GM12878 (cell line): ENCODE measurements at regions not wholly inside any gene's neighbourhood (a gene's known extent, or its start where the extent isn't known, plus 50 kb on each side); places are given as distances from the start of the nearest gene placed in this dataset.

Experiments
- CTCF ChIP-seq, 3 experiments: IDR thresholded peaks in 2 of 3; conservative IDR thresholded peaks in 1 of 3; 2 replicates each; pipeline ENCODE4 v1.5.1; 2011; ENCODE audit warnings: low read depth in 3 of 3, low read length in 3 of 3, mild to moderate bottlenecking in 3 of 3, control low read depth in 2 of 3, moderate library complexity in 2 of 3, inconsistent platforms in 1 of 3, mixed read lengths in 1 of 3; ENCODE audit not compliant: control insufficient read depth in 2 of 3, insufficient read depth in 1 of 3; ENCODE audit errors: extremely low read depth in 1 of 3
- EGR1 ChIP-seq, 2 experiments: IDR thresholded peaks; 1 replicate in 1 of 2; 2 replicates in 1 of 2; pipeline ENCODE4 v1.6.1; 2011 to 2012; ENCODE audit warnings: low read depth in 2 of 2, low read length in 2 of 2, borderline replicate concordance in 1 of 2, mild to moderate bottlenecking in 1 of 2, moderate library complexity in 1 of 2
- EZH2 ChIP-seq: IDR thresholded peaks from 2 replicates; pipeline ENCODE4 v1.6.1; 2012; ENCODE audit warnings: low read depth, mild to moderate bottlenecking, control low read depth, inconsistent platforms, low read length, borderline replicate concordance; ENCODE audit not compliant: control insufficient read depth
- NR2C2 ChIP-seq: IDR thresholded peaks from 2 replicates; pipeline ENCODE4 v1.6.1; 2011; ENCODE audit warnings: borderline replicate concordance, low read depth; ENCODE audit not compliant: control insufficient read depth, insufficient read length
- PAX8 ChIP-seq: fragments of 450-650 bp; IDR thresholded peaks from 2 replicates; pipeline ENCODE4 v1.6.1; 2017; ENCODE audit warnings: mild to moderate bottlenecking, moderate library complexity
- POLR2A ChIP-seq: IDR thresholded peaks from 2 replicates; pipeline ENCODE4 v1.6.1; 2011; ENCODE audit warnings: low read depth, mild to moderate bottlenecking, low read length
- RELA ChIP-seq: fragments of 450-650 bp; IDR thresholded peaks from 2 replicates; pipeline ENCODE4 v1.8.0; 2014; ENCODE audit warnings: borderline replicate concordance; ENCODE audit not compliant: partially characterized antibody
- REST ChIP-seq: IDR thresholded peaks from 2 replicates; pipeline ENCODE4 v1.6.1; 2012; ENCODE audit warnings: mild to moderate bottlenecking, low read depth, low read length
- TAF1 ChIP-seq: IDR thresholded peaks from 2 replicates; pipeline ENCODE4 v1.6.1; 2011; ENCODE audit warnings: mild to moderate bottlenecking, low read depth, low read length, borderline replicate concordance
- TCF12 ChIP-seq: IDR thresholded peaks from 2 replicates; pipeline ENCODE4 v1.6.1; 2011; ENCODE audit warnings: low read depth, mild to moderate bottlenecking, low read length
- ZNF217 ChIP-seq: fragments of 450-650 bp; IDR thresholded peaks from 2 replicates; pipeline ENCODE4 v1.6.1; 2017; ENCODE audit warnings: antibody characterized with exemption, mild to moderate bottlenecking

DNA sequence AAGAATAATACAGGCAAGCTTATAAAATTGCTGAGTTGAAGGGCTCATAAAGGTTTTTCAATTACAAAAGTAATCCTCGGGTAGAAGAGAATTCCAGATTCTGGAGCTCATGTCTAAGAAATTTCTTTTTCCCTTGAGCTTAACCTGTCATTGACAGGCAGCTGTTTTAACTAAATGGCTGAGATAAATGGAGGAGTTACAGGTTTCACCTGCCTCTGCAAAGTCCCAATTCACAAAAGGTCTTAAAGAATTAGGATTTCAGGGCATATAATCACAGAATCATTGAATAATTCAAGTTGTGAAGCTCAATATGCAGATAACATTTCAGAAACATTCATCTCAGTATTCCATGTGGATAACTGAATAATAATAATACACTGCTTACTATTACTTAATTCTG lies 660.1 kb upstream of the NRSN1 start:
- TF ChIP-seq CTCF (IDR thresholded peaks at IDR 0.05 in 2 of 3, conservative IDR thresholded peaks at IDR 0.05 in 1 of 3; ENCODE audit: control insufficient read depth in 2 of 3, extremely low read depth in 1 of 3, insufficient read depth in 1 of 3, low read depth in 3 of 3, low read length in 3 of 3) (no peak), REST (no peak), EZH2 (no peak), POLR2A (no peak), ZNF217 (no peak), PAX8 (no peak), TCF12 (no peak), TAF1 (no peak), EGR1 (IDR thresholded peaks at IDR 0.05; ENCODE audit: borderline replicate concordance in 1 of 2, low read depth in 2 of 2, low read length in 2 of 2) (no peak), NR2C2 (no peak), RELA (no peak)
